Panc1 (cell line): ENCODE measurements at regions not wholly inside any gene's neighbourhood (a gene's known extent, or its start where the extent isn't known, plus 50 kb on each side); places are given as distances from the start of the nearest gene placed in this dataset.
"Not testable (repeated sequence)": the region's sequence is repeated elsewhere in the genome, so short reads cannot be mapped to it uniquely, and the experiment has no call there.

ENCODE experiments used
- CTCF ChIP-seq: fragments of 450-650 bp; IDR thresholded peaks from 2 replicates; pipeline ENCODE4 v1.5.1; 2017; ENCODE audit warnings: mild to moderate bottlenecking
- POLR2AphosphoS5 ChIP-seq: IDR thresholded peaks from 2 replicates; pipeline ENCODE4 v1.6.1; 2012; ENCODE audit warnings: mild to moderate bottlenecking, low read depth, low read length, moderate library complexity

GRCh38 chr1:224031986-224032385 is 81.9 kb upstream of the FBXO28 start:
- TF ChIP-seq POLR2AphosphoS5, CTCF: not testable (repeated sequence)
